KOPT-K1 (cell line): ENCODE measurements at regions not wholly inside any gene's neighbourhood (a gene's known extent, or its start where the extent isn't known, plus 50 kb on each side); places are given as distances from the start of the nearest gene placed in this dataset.

ENCODE experiments used
- H3K27ac ChIP-seq: fragments of 200-600 bp; sonication (generic); 2 replicates; pipeline ENCODE4 v1.5.1; 2016; ENCODE audit warnings: antibody characterized with exemption, mild to moderate bottlenecking, low read depth, low read length; ENCODE audit not compliant: poor library complexity, severe bottlenecking
- H3K36me3 ChIP-seq: fragments of 200-600 bp; sonication (generic); 2 replicates; pipeline ENCODE4 v1.5.1; 2017; ENCODE audit warnings: antibody characterized with exemption, mild to moderate bottlenecking, low read length, moderate library complexity; ENCODE audit not compliant: insufficient read depth
- H3K9me3 ChIP-seq: fragments of 200-600 bp; sonication (generic); 2 replicates; pipeline ENCODE4 v1.5.1; 2017; ENCODE audit warnings: antibody characterized with exemption, low read length, mild to moderate bottlenecking; ENCODE audit not compliant: insufficient read depth, poor library complexity, severe bottlenecking

DNA sequence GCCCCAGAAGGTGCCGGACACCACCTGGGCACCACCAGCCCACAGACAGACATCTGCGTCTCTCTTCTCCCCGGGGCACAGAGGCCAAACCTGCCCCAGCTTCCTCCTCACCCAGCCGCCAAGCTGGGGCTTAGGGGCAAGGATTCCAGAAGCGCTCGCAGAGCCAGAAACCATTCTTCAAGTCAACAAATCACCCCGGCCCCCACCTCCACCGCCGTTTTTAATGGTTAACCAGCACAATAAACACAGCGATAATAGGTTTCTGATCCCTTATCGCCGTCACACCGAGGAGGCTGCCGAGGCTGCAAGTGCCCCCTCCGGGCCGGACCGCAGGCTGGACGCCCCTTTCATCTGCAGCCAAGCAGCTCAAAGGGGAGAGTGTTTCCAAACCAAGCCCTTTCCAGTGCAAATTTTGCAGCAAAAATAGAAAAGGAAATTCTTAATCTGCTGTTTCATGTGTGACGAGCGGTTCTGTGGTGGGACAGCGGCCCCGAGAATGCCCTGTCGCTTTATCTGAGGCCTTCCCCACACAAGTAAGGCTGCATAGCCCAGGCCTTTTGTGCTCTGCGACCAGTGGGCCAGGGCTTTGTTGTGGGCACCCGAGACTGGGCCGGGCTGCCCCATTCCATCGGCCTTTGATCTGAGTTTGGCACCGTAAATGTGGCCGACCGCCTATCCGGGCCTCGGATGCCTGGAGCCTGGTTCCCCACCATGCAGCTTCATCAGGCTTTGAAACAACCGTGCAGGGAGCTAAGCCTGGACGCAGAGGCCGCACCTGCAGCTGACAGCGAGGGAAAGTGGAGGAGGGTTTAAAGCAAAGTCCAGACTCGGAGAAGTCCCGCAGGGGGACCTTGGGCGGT lies 83.2 kb downstream of the FOXL3 start:
- no peak overlapping the region for H3K27ac ChIP-seq
- no peaks in the 10 kb centered on the region for H3K9me3 ChIP-seq
- no peaks in the 10 kb centered on the region for H3K36me3 ChIP-seq

DNA sequence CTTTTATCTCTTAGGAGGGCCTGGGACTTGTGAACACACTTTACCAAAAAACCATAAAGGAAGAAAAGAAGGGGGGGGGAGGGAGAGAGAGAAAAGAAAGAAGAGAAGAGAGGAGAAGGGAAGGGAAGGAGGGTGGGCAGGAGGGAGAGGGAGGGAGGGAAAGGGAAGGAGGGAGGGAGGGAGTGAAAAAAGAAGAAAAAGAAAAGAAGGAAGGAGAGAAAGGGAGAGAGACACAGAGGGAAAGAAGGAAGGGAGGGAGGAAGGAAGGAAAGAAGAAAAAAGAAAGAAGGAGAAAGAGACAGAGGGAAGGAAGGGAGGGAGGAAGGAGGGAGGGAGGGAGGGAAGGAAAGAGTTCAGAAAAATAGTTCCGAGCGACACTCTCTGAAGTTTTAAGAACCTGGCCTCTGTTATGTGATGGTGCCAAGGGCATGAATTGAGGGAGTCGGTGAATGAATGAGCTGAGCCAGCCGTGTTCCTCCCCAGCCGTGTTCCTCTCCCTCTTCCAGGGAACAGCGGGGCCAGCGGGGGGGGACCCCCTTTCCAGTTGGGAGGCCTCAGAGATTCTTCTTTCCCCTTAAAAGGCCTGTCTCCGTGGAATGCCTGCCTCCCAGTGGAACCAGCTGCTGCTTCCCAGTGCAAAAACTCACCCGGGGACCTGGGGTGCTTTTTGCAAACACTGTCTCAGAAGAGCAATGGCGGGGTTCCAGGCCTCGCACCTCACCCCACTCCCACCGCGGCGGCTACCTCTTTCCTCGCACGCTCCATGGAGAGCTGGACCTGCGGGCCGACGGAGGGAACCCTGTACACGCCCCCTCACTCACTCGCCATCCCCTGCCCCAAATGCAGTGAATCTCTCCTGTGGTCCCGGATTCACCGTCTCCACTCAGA lies 84.1 kb downstream of the FOXL3 start:
- no peak overlapping the region for H3K27ac ChIP-seq
- no peaks in the 10 kb centered on the region for H3K36me3 ChIP-seq
- no peaks in the 10 kb centered on the region for H3K9me3 ChIP-seq

DNA sequence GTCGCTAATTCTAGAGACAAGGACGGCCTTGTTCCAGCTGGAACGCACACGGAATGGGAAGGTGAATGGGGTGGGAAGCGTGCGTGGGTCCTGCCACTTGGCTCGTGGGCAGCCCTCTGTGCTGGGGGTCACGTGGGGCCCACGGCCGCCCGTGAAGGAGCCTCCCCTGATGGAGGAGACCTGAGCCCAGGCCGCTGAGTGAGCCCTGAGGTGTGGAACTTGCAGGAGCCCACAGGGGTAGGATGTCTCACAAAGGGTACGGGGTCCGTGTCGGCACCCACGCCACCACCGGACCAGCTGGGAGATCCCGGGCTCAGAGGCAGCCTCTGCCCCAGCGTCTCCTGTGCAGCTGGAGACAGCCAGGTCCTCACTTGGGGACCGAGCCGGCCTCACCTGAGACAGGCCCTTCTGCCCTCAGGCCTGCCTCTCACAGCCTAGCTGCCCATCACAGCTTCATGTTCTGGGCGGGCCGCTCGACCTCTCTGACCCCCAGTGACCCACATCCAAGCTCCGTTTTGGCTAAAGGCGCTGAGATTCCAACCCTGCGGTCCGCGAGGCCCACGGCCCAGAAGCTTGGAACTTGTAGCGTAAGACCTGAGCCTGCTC lies 84.8 kb downstream of the FOXL3 start:
- Histone ChIP-seq H3K9me3 (no peaks in the 10 kb centered on the region), H3K36me3 (no peaks in the 10 kb centered on the region), H3K27ac (no peak overlapping the region)

DNA sequence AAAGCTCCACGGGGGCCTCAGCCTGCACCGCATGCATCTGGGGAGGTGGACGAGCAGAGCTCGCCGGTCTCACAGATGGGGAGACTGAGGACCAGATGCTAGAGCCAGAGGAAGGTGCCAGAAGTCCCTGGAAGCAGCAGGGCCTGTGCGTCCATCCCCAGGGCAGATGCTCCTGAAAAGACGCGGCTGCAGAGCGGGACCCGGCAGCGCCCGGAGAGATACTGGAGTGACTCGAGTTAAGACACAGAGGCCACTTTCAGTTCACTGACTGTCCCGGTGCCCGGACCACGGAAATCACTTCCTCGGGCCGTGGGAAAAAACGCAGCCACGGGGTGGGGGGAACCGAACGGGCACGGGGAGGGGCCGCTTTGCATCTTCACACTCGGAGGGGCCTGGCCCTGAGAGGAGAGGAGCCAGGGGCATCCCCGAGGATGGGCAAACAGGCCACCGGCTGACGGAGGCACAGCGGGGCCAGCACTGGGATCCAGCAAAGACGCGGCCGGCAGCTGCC lies 85.4 kb downstream of the FOXL3 start:
- no peaks in the 10 kb centered on the region for H3K9me3 ChIP-seq
- H3K36me3 ChIP-seq, result no peaks in the 10 kb centered on the region
- no peak overlapping the region for H3K27ac ChIP-seq

DNA sequence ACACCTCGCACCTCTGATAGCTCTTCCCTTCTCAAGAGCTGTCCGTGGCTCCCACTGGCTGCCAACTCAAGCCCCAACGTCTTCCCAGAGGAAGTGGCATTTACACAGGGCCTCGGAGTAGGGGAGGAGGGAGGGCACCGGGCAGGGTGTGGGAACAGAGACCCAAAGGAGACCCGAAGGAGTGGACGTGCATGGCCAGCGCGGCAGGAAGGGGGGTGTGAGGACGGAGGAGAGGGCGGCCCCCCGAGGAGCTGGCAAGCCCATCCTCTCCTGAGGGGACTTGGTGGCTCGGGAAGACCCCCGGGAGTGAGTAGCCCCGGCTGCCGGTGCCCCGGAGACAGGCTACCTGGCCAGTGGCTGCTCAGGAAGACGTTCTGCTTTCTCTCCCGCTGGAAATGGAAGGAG lies 85.9 kb downstream of the FOXL3 start:
- H3K27ac ChIP-seq, result no peak overlapping the region
- H3K9me3 ChIP-seq, result no peaks in the 10 kb centered on the region
- H3K36me3 ChIP-seq, result no peaks in the 10 kb centered on the region

DNA sequence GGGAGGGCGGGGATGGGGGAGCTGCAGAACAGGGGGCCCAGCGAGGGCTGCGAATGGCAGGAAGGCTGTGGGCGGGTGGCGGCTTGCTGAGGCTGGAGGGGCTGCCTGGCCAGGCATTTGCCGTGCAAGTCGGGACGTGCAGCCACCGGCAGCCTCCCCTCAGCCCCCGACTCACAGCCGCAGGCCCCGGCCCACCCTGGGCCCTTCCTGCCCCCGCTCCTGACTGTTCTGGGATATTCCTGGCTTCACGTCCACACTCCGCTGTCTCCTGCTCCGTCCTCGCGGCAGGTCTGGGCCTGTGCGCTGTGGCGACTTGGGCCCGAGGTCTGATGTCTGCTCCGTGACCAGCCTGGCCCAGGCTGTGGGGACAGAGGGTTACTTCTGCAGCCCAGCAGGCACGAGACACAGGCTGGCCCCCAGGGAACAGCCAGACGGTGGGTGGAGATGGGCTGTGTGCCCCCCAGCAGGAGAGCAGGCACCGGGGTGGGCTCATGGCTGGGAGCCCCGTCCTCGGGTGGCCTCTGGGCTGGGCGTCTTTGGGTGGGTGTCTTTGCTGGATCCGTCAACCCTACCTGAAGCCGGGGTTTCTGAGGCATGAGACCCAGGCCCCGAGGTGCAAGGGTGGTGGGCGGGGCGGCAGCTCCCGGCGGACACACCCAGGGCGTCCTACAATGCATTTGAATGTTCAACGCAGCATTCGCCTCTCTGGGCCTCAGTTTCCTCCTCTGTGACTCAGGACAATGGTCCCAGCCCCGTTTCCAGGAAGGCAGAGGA lies 86.5 kb downstream of the FOXL3 start:
- H3K27ac ChIP-seq, result no peak overlapping the region
- H3K9me3 ChIP-seq, result no peaks in the 10 kb centered on the region
- H3K36me3 ChIP-seq, result no peaks in the 10 kb centered on the region

DNA sequence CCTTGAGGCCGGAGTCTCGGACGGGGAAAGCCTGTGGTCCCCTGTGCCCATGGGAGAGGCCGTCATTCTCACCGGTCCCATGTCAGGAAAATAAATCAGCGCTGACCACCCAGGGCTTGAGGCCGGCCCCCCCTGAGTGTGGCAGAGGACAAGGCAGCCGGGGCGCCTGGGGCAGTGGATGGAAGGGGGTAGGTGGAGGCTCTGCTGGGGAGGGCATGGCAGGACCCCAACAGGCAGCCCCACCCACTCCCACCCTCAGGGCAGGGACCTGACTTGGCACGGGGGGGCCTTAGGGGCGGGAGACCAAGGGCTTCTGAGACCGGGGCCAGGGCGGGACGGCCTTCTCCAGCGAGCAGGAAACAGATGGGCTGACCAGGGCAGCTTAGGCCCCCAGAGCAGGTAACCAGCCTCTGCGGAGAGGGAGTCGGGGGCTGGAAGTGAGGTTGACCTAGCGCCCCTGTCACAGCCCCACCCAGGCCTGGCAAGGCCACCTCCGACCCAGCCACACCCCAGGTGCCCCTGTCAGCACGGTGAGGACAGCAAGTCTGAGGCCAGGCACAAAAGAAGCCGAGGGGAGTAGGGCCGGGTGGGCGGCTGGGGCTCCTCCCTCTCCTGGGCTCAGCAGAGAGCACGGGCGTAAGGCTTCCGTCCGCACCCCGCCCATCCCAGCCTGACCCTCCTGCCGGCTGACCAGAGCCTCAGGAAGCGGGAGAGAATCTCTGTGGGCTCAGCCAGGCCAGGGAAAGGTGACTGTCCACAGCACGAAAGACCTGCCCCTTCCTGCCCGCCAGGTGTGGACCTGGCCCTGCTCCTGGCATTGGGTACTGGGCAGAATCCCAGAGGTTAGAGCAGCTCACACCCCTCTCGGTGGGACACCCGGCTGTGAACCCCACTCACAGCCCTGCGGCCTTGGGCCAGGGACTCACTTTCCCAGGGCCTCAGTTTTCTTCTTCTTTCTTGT lies 87.4 kb downstream of the FOXL3 start:
- Histone ChIP-seq H3K9me3 (no peaks in the 10 kb centered on the region), H3K27ac (no peak overlapping the region), H3K36me3 (no peaks in the 10 kb centered on the region)

DNA sequence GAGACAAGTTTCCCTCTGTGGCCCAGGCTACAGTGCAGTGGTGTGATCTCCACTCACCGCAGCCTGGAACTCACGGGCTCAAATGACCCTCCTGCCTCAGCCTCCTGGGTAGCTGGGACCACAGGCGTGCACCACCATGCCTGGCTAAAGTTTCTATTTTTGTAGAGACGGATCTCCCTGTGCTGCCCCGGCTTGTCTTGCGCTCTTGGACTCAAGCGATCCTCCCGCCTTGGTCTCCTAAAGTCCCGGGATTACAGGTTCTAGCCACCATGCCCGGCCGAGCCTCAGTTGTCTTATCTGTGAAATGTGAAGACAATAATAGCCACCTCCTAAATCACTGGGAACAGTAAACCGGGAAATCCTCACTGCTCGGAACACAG lies 88.1 kb downstream of the FOXL3 start:
- Histone ChIP-seq H3K27ac (no peak overlapping the region), H3K36me3 (no peaks in the 10 kb centered on the region), H3K9me3 (peaks cover 2% of the 10 kb centered on the region)

DNA sequence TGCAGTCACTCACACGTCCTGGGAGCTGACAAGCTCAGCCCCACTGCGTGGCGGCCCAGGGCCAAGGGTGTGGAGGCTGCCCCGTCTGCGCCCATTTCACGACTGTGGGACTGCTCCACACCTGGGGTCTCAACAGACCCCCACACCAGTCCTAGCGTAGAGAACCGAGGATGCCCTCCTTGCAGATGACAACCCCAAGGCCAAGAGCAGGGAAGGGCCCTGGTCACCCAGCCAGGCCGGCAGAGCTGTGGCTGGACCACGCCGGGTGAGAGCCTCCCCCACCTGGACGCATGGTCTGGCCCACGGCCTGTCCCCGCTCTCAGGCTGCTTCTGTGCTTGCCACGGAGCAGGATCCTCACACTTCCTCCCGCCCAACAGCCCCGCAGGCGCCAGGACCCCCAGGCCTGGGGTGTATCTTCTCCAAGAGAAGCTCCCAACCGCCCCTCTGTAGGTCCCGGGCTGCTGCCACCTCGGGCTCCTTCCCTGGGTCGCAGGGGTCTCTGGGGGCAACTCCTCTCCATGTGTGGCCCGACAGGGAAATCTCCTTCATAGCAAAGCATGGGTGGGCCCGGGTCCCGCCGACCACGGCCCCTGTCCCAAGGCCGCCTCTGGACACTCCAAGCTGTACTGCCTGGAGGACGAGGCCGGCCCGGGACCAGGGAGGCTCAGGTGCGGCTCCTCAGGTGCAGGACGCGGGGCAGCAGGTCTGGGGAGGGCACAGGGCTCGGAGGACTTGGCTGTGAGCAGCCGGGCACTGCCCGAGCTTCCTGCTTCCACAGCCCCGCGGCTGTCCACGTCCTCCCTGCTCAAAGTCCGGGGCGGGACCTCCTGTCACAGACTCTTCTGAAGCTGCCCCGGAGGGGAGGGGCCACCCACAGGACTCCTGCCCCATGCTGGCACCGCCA lies 88.8 kb downstream of the FOXL3 start:
- H3K27ac ChIP-seq, result no peak overlapping the region
- peaks cover 9% of the 10 kb centered on the region for H3K9me3 ChIP-seq
- H3K36me3 ChIP-seq, result no peaks in the 10 kb centered on the region

DNA sequence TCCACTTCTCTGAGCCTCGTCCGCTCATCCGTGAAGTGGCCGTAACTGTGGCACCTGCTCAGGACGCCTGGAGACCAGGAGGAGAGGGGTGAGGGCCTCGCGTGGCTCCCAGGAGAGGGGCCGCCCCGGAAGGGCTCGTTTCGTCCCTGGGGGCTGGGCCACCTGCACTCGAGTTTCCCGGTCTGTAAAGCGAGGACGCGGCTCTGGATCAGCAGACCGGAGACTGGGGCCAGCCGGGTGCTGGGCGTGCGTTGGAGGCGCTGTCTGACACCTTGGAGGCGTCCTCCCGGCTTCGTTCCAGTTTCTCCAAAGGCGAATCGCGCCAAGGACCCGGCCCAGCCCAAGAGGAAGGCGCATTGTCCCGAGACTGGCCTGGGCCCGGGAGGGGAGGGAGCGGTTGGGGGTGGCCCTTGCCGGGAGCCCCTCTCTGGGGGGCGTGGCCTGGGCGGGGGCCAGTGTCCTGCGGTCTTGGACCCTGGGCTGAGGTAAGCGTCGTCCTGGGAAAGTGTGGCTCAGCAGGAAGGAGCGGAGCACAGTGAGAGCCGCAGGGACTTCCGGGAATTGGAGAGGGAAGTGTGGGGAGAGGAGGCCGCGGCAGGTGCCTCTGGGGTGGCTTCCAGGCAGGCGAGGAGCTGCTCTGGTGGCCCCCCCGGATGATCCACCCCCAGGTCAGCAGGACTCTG lies 89.6 kb downstream of the FOXL3 start:
- no peak overlapping the region for H3K27ac ChIP-seq
- H3K9me3 ChIP-seq, result peaks cover 17% of the 10 kb centered on the region
- no peaks in the 10 kb centered on the region for H3K36me3 ChIP-seq

DNA sequence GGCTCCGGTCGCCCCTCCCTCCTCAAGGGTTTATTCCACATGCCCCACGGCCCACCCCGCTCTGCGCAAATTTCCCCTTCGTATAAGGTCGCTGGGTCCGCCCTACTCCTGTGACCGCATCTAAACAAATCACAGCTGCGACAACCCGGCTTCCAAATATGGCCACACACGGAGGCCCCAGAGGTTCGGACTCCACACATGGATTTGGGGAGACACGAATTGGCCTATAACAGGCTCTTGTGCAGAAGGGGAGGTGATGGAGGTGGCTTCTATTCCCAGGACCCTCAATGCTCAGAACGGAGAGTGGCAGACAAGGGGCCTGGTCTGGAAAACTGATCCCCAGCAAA lies 90.1 kb downstream of the FOXL3 start:
- Histone ChIP-seq H3K27ac (no peak overlapping the region), H3K36me3 (no peaks in the 10 kb centered on the region), H3K9me3 (peaks cover 22% of the 10 kb centered on the region)

DNA sequence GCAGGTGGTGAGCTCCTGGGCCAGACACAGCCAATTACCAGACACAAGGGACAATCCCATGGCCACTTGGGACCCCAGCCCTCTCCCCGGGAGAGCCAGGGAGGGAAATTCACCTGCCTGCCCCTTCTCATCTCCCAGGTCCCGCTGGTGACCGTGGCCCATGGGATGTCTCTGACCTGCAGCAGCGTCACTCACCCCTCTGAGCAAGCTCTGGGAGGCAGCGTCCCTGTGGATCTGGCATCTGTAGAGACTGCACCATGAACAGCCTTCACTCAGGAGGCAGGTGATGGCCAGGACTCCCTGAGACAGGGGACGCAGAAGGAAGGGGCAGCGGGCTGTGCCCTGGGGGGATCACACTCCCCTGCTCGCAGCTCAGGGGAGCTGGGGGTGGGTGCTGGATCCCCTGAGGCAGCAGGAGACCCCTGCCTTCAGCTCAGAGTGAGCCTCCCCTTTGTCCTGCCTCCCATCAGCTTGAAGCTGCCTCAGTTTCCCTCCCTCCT lies 90.8 kb downstream of the FOXL3 start:
- no peak overlapping the region for H3K27ac ChIP-seq
- H3K36me3 ChIP-seq, result no peaks in the 10 kb centered on the region

More for the DNA sequence above, 90.8 kb downstream of the FOXL3 start:
- peaks cover 28% of the 10 kb centered on the region for H3K9me3 ChIP-seq
